Endodermal cell (in vitro differentiated cells): ENCODE measurements at regions not wholly inside any gene's neighbourhood (a gene's known extent, or its start where the extent isn't known, plus 50 kb on each side); places are given as distances from the start of the nearest gene placed in this dataset.
A peak's percentile ranks its signal among the peaks of the same experiment; 100 is the strongest.

ENCODE experiments used
- DNase-seq: peaks from one replicate; pipeline ENCODE4 v3.0.0-alpha.2; 2017
- H3K27ac ChIP-seq: 2 replicates; pipeline ENCODE4 v1.5.1; 2013; ENCODE audit warnings: mild to moderate bottlenecking, low read depth, low read length, moderate library complexity
- H3K27me3 ChIP-seq: 2 replicates; pipeline ENCODE4 v1.6.1; 2013; ENCODE audit warnings: mild to moderate bottlenecking, low read length, moderate library complexity; ENCODE audit not compliant: insufficient read depth, control insufficient read depth, poor library complexity, severe bottlenecking
- H3K36me3 ChIP-seq: 2 replicates; pipeline ENCODE4 v1.7.0; 2013; ENCODE audit warnings: mild to moderate bottlenecking, low read length, moderate library complexity; ENCODE audit not compliant: control insufficient read depth, insufficient read depth
- H3K4me1 ChIP-seq: one replicate; pipeline ENCODE4 v1.7.0; 2013; ENCODE audit warnings: low read length; ENCODE audit not compliant: control insufficient read depth, insufficient read depth
- H3K4me3 ChIP-seq: 2 replicates; pipeline ENCODE4 v1.5.1; 2013; ENCODE audit warnings: mild to moderate bottlenecking, low read length, moderate library complexity
- H3K9ac ChIP-seq: 2 replicates; pipeline ENCODE4 v1.6.1; 2013; ENCODE audit warnings: mild to moderate bottlenecking, low read length, moderate library complexity; ENCODE audit not compliant: poor library complexity, severe bottlenecking; ENCODE audit errors: extremely low read depth
- H3K9me3 ChIP-seq: 2 replicates; pipeline ENCODE4 v1.6.1; 2013; ENCODE audit warnings: mild to moderate bottlenecking, low read length, moderate library complexity; ENCODE audit not compliant: control insufficient read depth
- H3K27ac Mint-ChIP-seq: 2 replicates; pipeline ENCODE4 v1.8.0; 2020; ENCODE audit warnings: mixed read lengths
- H3K27me3 Mint-ChIP-seq: 2 replicates; pipeline ENCODE4 v1.8.0; 2021; ENCODE audit warnings: mild to moderate bottlenecking, mixed read lengths; ENCODE audit not compliant: insufficient read depth
- H3K36me3 Mint-ChIP-seq: 2 replicates; pipeline ENCODE4 v1.8.0; 2020; ENCODE audit warnings: low read depth, mixed read lengths
- H3K4me1 Mint-ChIP-seq: 2 replicates; pipeline ENCODE4 v1.8.0; 2020; ENCODE audit warnings: mixed read lengths
- H3K4me3 Mint-ChIP-seq: 2 replicates; pipeline ENCODE4 v1.8.0; 2020; ENCODE audit warnings: mild to moderate bottlenecking, moderate library complexity, mixed read lengths
- H3K9me3 Mint-ChIP-seq: 2 replicates; pipeline ENCODE4 v1.8.0; 2020; ENCODE audit warnings: mild to moderate bottlenecking, mixed read lengths
- WGBS, 2 experiments: methylation state at CpG; one replicate each; pipeline versions ENCODE4 v1.1.5 to v1.1.7; 2013; ENCODE audit warnings: missing lambda C conversion rate in 2 of 2, mixed read lengths in 1 of 2; ENCODE audit not compliant: insufficient coverage in 1 of 2, insufficient read length in 1 of 2; 5-methylcytosine and 5-hydroxymethylcytosine counted together
- TF ChIP-seq, protein P1 (sequence below): fragments of 200-600 bp; sonication (generic); conservative IDR thresholded peaks from 2 replicates; pipeline ENCODE4 v1.5.0; 2021; ENCODE audit warnings: antibody characterized with exemption, mild to moderate bottlenecking

DNA sequence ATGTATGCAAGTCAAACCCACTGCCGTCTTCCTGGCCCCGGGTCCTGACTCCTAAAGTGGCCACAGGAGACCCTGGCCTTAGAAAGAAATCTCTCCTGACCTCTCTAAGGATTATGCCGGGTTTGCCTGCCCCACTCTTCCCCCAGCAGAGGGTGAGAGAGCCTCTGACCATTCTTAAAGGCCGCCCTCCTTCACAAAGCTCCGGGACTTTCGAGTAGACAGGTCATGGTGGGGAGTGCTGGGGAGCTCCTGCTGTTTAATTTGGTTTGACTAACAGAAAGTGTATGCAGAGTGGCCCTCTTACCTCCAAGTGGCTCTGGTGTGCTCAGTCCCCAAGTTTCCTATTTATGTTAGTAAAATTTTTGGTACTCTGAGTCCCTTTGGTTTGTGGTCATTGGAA, 111.8 kb downstream of the LRRC70 start:
- Mint-ChIP-seq H3K36me3 (no peaks in the 10 kb centered on the region), H3K4me3 (no peak overlapping the region), H3K27ac (no peak overlapping the region), H3K9me3 (peaks cover 4% of the 10 kb centered on the region), H3K4me1 (no peaks in the 10 kb centered on the region), H3K27me3 (no peaks in the 10 kb centered on the region)
- no peak overlapping the region for H3K9ac ChIP-seq
- WGBS, 2 experiments, result 67 to 85% methylated on average over 1 to 6 of the region's 6 CpGs
- TF ChIP-seq, protein P1, sequence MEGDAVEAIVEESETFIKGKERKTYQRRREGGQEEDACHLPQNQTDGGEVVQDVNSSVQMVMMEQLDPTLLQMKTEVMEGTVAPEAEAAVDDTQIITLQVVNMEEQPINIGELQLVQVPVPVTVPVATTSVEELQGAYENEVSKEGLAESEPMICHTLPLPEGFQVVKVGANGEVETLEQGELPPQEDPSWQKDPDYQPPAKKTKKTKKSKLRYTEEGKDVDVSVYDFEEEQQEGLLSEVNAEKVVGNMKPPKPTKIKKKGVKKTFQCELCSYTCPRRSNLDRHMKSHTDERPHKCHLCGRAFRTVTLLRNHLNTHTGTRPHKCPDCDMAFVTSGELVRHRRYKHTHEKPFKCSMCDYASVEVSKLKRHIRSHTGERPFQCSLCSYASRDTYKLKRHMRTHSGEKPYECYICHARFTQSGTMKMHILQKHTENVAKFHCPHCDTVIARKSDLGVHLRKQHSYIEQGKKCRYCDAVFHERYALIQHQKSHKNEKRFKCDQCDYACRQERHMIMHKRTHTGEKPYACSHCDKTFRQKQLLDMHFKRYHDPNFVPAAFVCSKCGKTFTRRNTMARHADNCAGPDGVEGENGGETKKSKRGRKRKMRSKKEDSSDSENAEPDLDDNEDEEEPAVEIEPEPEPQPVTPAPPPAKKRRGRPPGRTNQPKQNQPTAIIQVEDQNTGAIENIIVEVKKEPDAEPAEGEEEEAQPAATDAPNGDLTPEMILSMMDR, result no peak
- H3K4me3 ChIP-seq, result no peak overlapping the region
- peak; percentile 61 for DNase-seq
- no peaks in the 10 kb centered on the region for H3K27me3 ChIP-seq
- H3K9me3 ChIP-seq, result no peaks in the 10 kb centered on the region
- no peak overlapping the region for H3K27ac ChIP-seq
- H3K4me1 ChIP-seq, result no peaks in the 10 kb centered on the region
- H3K36me3 ChIP-seq, result no peaks in the 10 kb centered on the region

DNA sequence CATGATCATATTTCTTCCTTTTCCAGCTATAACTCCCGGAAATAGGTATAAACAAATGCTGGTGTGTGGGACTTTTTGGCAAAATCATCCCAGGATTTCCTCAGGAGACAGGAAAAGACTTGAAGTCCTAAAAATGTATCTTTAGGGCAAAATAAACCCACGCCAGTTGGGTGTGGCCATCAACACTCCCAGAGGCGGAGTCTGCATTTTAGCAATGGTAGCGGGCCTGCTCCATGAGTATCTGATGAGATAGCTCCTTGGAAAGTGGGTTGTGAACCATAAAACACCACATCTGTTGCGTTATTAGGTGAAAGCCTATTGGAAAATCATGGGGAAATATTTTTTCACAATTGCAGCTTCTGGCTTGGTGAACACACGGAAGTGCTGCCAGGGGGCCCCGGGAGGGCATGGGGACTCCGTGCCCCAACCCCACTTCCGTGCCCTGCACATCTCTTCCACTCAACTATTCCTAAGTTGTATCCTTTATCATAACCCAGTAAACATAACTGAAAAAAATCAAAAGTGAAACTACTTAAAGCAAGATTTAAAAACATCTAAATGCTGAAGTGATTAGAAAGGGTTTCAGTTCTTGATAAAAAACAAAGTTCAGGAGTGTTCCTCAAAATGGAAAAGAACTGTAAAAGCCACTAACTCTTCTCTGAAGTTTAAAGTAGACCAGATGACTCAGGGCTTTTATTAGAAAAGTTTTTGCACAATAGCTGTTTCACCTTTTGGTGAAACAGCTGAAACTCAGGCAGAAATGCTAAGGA, 111.2 kb downstream of the LRRC70 start:
- Histone ChIP-seq H3K27me3 (no peaks in the 10 kb centered on the region), H3K4me1 (no peaks in the 10 kb centered on the region), H3K9me3 (no peaks in the 10 kb centered on the region), H3K9ac (no peak overlapping the region), H3K36me3 (no peaks in the 10 kb centered on the region), H3K27ac (no peak overlapping the region), H3K4me3 (no peak overlapping the region)
- no peaks in the 10 kb centered on the region for H3K27me3 Mint-ChIP-seq
- no peak overlapping the region for H3K27ac Mint-ChIP-seq
- peaks cover 4% of the 10 kb centered on the region for H3K9me3 Mint-ChIP-seq
- no peak for DNase-seq
- no peaks in the 10 kb centered on the region for H3K4me1 Mint-ChIP-seq
- 93 to 98% methylated on average over 6 to 9 of the region's 9 CpGs for WGBS, 2 experiments
- no peaks in the 10 kb centered on the region for H3K36me3 Mint-ChIP-seq
- no peak overlapping the region for H3K4me3 Mint-ChIP-seq
- TF ChIP-seq, protein P1, result no peak

DNA sequence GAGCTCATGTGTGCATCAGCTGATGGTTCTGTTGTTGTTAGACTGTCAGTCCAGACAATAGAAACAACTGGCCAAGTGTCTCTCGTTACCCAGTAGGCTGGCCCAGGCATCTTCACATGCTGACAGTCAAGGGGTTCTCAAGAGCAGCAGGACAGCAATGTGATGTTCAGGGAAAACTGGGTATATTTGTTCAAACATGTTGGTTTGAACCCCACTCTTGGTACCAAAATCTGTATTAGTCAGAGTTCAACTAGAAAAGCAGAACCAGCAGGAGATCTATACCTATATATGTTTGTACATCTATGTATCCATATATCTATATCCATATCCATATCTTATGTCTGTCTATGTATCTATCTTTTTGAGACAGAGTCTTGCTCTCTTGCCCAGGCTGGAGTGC, 108.1 kb downstream of the LRRC70 start:
- H3K9me3 ChIP-seq, result no peaks in the 10 kb centered on the region
- peaks cover 4% of the 10 kb centered on the region for H3K9me3 Mint-ChIP-seq
- no peaks in the 10 kb centered on the region for H3K4me1 ChIP-seq
- H3K4me1 Mint-ChIP-seq, result no peaks in the 10 kb centered on the region
- H3K36me3 Mint-ChIP-seq, result no peaks in the 10 kb centered on the region
- H3K4me3 ChIP-seq, result no peak overlapping the region
- H3K27ac ChIP-seq, result no peak overlapping the region
- H3K9ac ChIP-seq, result no peak overlapping the region
- no peaks in the 10 kb centered on the region for H3K36me3 ChIP-seq
- no peak overlapping the region for H3K27ac Mint-ChIP-seq
- no peak for DNase-seq
- TF ChIP-seq, protein P1, result no peak
- no peaks in the 10 kb centered on the region for H3K27me3 Mint-ChIP-seq
- H3K4me3 Mint-ChIP-seq, result no peak overlapping the region
- 95% methylated on average over 1 of the region's 1 CpG; no CpG with 5 or more reads in 1 of the 2 experiments for WGBS, 2 experiments
- no peaks in the 10 kb centered on the region for H3K27me3 ChIP-seq
